ENCODE measurements at regions not wholly inside any gene's neighbourhood (a gene's known extent, or its start where the extent isn't known, plus 50 kb on each side); places are given as distances from the start of the nearest gene placed in this dataset.
"Not testable (repeated sequence)": the region's sequence is repeated elsewhere in the genome, so short reads cannot be mapped to it uniquely, and the experiment has no call there.

GRCh38 chr1:224061436-224061835 is 52.5 kb upstream of the FBXO28 start:
- H3K9me3 ChIP-seq (ENCODE audit: control insufficient read depth in 2 of 2, low read length in 2 of 2) = peaks cover 2 to 3% of the 10 kb centered on the region in 2 donors
- H3K27me3 ChIP-seq (ENCODE audit: control insufficient read depth in 1 of 2, insufficient read depth in 2 of 2, low read length in 2 of 2) = no peaks in the 10 kb centered on the region
- H3K36me3 ChIP-seq (ENCODE audit: control insufficient read depth in 2 of 2, insufficient read depth in 2 of 2, low read length in 2 of 2) = no peaks in the 10 kb centered on the region
- no peaks in the 10 kb centered on the region for H3K4me1 ChIP-seq (ENCODE audit: control insufficient read depth, insufficient read depth, low read length)
- no peak overlapping the region for H3K4me3 ChIP-seq (ENCODE audit: low read length in 2 of 2)
- H3K9ac ChIP-seq (ENCODE audit: low read length in 2 of 2) = no peak overlapping the region
- H3K27ac ChIP-seq (ENCODE audit: low read length) = no peak overlapping the region

GRCh38 chr1:224059897-224060427 is 53.9 kb upstream of the FBXO28 start:
- peaks cover 2 to 3% of the 10 kb centered on the region in 2 donors for H3K9me3 ChIP-seq (ENCODE audit: control insufficient read depth in 2 of 2, low read length in 2 of 2)
- no peaks in the 10 kb centered on the region for H3K36me3 ChIP-seq (ENCODE audit: control insufficient read depth in 2 of 2, insufficient read depth in 2 of 2, low read length in 2 of 2)
- H3K4me1 ChIP-seq (ENCODE audit: control insufficient read depth, insufficient read depth, low read length) = no peaks in the 10 kb centered on the region
- H3K27ac ChIP-seq (ENCODE audit: low read length) = no peak overlapping the region
- H3K27me3 ChIP-seq (ENCODE audit: control insufficient read depth in 1 of 2, insufficient read depth in 2 of 2, low read length in 2 of 2) = peaks cover 0 to 2% of the 10 kb centered on the region in 2 donors
- H3K4me3 ChIP-seq (ENCODE audit: low read length in 2 of 2) = no peak overlapping the region
- no peak overlapping the region for H3K9ac ChIP-seq (ENCODE audit: low read length in 2 of 2)

GRCh38 chr1:224058303-224058702 is 55.6 kb upstream of the FBXO28 start:
- Histone ChIP-seq H3K27me3 (ENCODE audit: control insufficient read depth in 1 of 2, insufficient read depth in 2 of 2, low read length in 2 of 2) (peaks cover under 1 to 2% of the 10 kb centered on the region in 2 donors), H3K9ac (ENCODE audit: low read length in 2 of 2) (no peak overlapping the region), H3K4me3 (ENCODE audit: low read length in 2 of 2) (no peak overlapping the region), H3K9me3 (ENCODE audit: control insufficient read depth in 2 of 2, low read length in 2 of 2) (peaks cover 2 to 3% of the 10 kb centered on the region in 2 donors), H3K27ac (ENCODE audit: low read length) (no peak overlapping the region), H3K4me1 (ENCODE audit: control insufficient read depth, insufficient read depth, low read length) (no peaks in the 10 kb centered on the region), H3K36me3 (ENCODE audit: control insufficient read depth in 2 of 2, insufficient read depth in 2 of 2, low read length in 2 of 2) (no peaks in the 10 kb centered on the region)

GRCh38 chr1:224057461-224058199 is 56.3 kb upstream of the FBXO28 start:
- Histone ChIP-seq H3K9me3 (ENCODE audit: control insufficient read depth in 2 of 2, low read length in 2 of 2) (peaks cover 2 to 3% of the 10 kb centered on the region in 2 donors), H3K27me3 (ENCODE audit: control insufficient read depth in 1 of 2, insufficient read depth in 2 of 2, low read length in 2 of 2) (peaks cover 3 to 4% of the 10 kb centered on the region in 2 donors), H3K36me3 (ENCODE audit: control insufficient read depth in 2 of 2, insufficient read depth in 2 of 2, low read length in 2 of 2) (no peaks in the 10 kb centered on the region), H3K9ac (ENCODE audit: low read length in 2 of 2) (no peak overlapping the region), H3K4me1 (ENCODE audit: control insufficient read depth, insufficient read depth, low read length) (no peaks in the 10 kb centered on the region), H3K27ac (ENCODE audit: low read length) (no peak overlapping the region), H3K4me3 (ENCODE audit: low read length in 2 of 2) (no peak overlapping the region)

GRCh38 chr1:224054611-224055010 is 59.3 kb upstream of the FBXO28 start:
- H3K27ac ChIP-seq (ENCODE audit: low read length) = no peak overlapping the region
- no peaks in the 10 kb centered on the region for H3K4me1 ChIP-seq (ENCODE audit: control insufficient read depth, insufficient read depth, low read length)
- H3K9me3 ChIP-seq (ENCODE audit: control insufficient read depth in 2 of 2, low read length in 2 of 2) = peaks cover 0 to 2% of the 10 kb centered on the region in 2 donors
- no peak overlapping the region for H3K9ac ChIP-seq (ENCODE audit: low read length in 2 of 2)
- peaks cover 3 to 4% of the 10 kb centered on the region in 2 donors for H3K27me3 ChIP-seq (ENCODE audit: control insufficient read depth in 1 of 2, insufficient read depth in 2 of 2, low read length in 2 of 2)
- H3K36me3 ChIP-seq (ENCODE audit: control insufficient read depth in 2 of 2, insufficient read depth in 2 of 2, low read length in 2 of 2) = no peaks in the 10 kb centered on the region
- no peak overlapping the region for H3K4me3 ChIP-seq (ENCODE audit: low read length in 2 of 2)

GRCh38 chr1:224054012-224054411 is 59.9 kb upstream of the FBXO28 start:
- Histone ChIP-seq H3K27me3 (ENCODE audit: control insufficient read depth in 1 of 2, insufficient read depth in 2 of 2, low read length in 2 of 2) (peaks cover 3 to 4% of the 10 kb centered on the region in 2 donors), H3K4me3 (ENCODE audit: low read length in 2 of 2) (no peak overlapping the region), H3K27ac (ENCODE audit: low read length) (no peak overlapping the region), H3K9me3 (ENCODE audit: control insufficient read depth in 2 of 2, low read length in 2 of 2) (peaks cover 0 to under 1% of the 10 kb centered on the region in 2 donors), H3K36me3 (ENCODE audit: control insufficient read depth in 2 of 2, insufficient read depth in 2 of 2, low read length in 2 of 2) (no peaks in the 10 kb centered on the region), H3K9ac (ENCODE audit: low read length in 2 of 2) (no peak overlapping the region), H3K4me1 (ENCODE audit: control insufficient read depth, insufficient read depth, low read length) (no peaks in the 10 kb centered on the region)

- no peak overlapping the region for H3K9ac ChIP-seq (ENCODE audit: low read length in 2 of 2)
- H3K4me3 ChIP-seq (ENCODE audit: low read length in 2 of 2) = no peak overlapping the region
- peaks cover 3 to 4% of the 10 kb centered on the region in 2 donors for H3K27me3 ChIP-seq (ENCODE audit: control insufficient read depth in 1 of 2, insufficient read depth in 2 of 2, low read length in 2 of 2)
- H3K4me1 ChIP-seq (ENCODE audit: control insufficient read depth, insufficient read depth, low read length) = no peaks in the 10 kb centered on the region
- no peaks in the 10 kb centered on the region for H3K36me3 ChIP-seq (ENCODE audit: control insufficient read depth in 2 of 2, insufficient read depth in 2 of 2, low read length in 2 of 2)
- no peak overlapping the region for H3K27ac ChIP-seq (ENCODE audit: low read length)
- no peaks in the 10 kb centered on the region for H3K9me3 ChIP-seq (ENCODE audit: control insufficient read depth in 2 of 2, low read length in 2 of 2)
These were observed 60.5 kb upstream of the FBXO28 start for GRCh38 chr1:224053456-224053855.

- Histone ChIP-seq H3K9ac (ENCODE audit: low read length in 2 of 2) (no peak overlapping the region), H3K9me3 (ENCODE audit: control insufficient read depth in 2 of 2, low read length in 2 of 2) (no peaks in the 10 kb centered on the region), H3K4me1 (ENCODE audit: control insufficient read depth, insufficient read depth, low read length) (no peaks in the 10 kb centered on the region), H3K4me3 (ENCODE audit: low read length in 2 of 2) (no peak overlapping the region), H3K36me3 (ENCODE audit: control insufficient read depth in 2 of 2, insufficient read depth in 2 of 2, low read length in 2 of 2) (no peaks in the 10 kb centered on the region), H3K27me3 (ENCODE audit: control insufficient read depth in 1 of 2, insufficient read depth in 2 of 2, low read length in 2 of 2) (peaks cover 3 to 4% of the 10 kb centered on the region in 2 donors), H3K27ac (ENCODE audit: low read length) (no peak overlapping the region)
These were observed 61.1 kb upstream of the FBXO28 start for GRCh38 chr1:224052772-224053171.

GRCh38 chr1:224051782-224052181 is 62.1 kb upstream of the FBXO28 start:
- H3K9me3 ChIP-seq (ENCODE audit: control insufficient read depth in 2 of 2, low read length in 2 of 2); H3K4me1 ChIP-seq (ENCODE audit: control insufficient read depth, insufficient read depth, low read length); H3K36me3 ChIP-seq (ENCODE audit: control insufficient read depth in 2 of 2, insufficient read depth in 2 of 2, low read length in 2 of 2); H3K27ac ChIP-seq (ENCODE audit: low read length); H3K27me3 ChIP-seq (ENCODE audit: control insufficient read depth in 1 of 2, insufficient read depth in 2 of 2, low read length in 2 of 2); H3K9ac ChIP-seq (ENCODE audit: low read length in 2 of 2); H3K4me3 ChIP-seq (ENCODE audit: low read length in 2 of 2): not testable (repeated sequence)

GRCh38 chr1:224051086-224051406 is 62.9 kb upstream of the FBXO28 start:
- Histone ChIP-seq H3K4me1 (ENCODE audit: control insufficient read depth, insufficient read depth, low read length) (no peaks in the 10 kb centered on the region), H3K9me3 (ENCODE audit: control insufficient read depth in 2 of 2, low read length in 2 of 2) (no peaks in the 10 kb centered on the region), H3K27ac (ENCODE audit: low read length) (no peak overlapping the region), H3K27me3 (ENCODE audit: control insufficient read depth in 1 of 2, insufficient read depth in 2 of 2, low read length in 2 of 2) (peaks cover 3 to 4% of the 10 kb centered on the region in 2 donors), H3K4me3 (ENCODE audit: low read length in 2 of 2) (no peak overlapping the region), H3K36me3 (ENCODE audit: control insufficient read depth in 2 of 2, insufficient read depth in 2 of 2, low read length in 2 of 2) (no peaks in the 10 kb centered on the region), H3K9ac (ENCODE audit: low read length in 2 of 2) (no peak overlapping the region)

- H3K9ac ChIP-seq (ENCODE audit: low read length in 2 of 2) = no peak overlapping the region
- peaks cover 0 to 5% of the 10 kb centered on the region in 2 donors for H3K27me3 ChIP-seq (ENCODE audit: control insufficient read depth in 1 of 2, insufficient read depth in 2 of 2, low read length in 2 of 2)
- no peaks in the 10 kb centered on the region for H3K36me3 ChIP-seq (ENCODE audit: control insufficient read depth in 2 of 2, insufficient read depth in 2 of 2, low read length in 2 of 2)
- H3K27ac ChIP-seq (ENCODE audit: low read length) = no peak overlapping the region
- H3K4me1 ChIP-seq (ENCODE audit: control insufficient read depth, insufficient read depth, low read length) = no peaks in the 10 kb centered on the region
- no peak overlapping the region for H3K4me3 ChIP-seq (ENCODE audit: low read length in 2 of 2)
- H3K9me3 ChIP-seq (ENCODE audit: control insufficient read depth in 2 of 2, low read length in 2 of 2) = no peaks in the 10 kb centered on the region
These were observed 66.4 kb upstream of the FBXO28 start for GRCh38 chr1:224047538-224047937.

Data from stomach smooth muscle (tissue), 2 donors.